Bronchial epithelial cell (primary cell): ENCODE measurements at regions not wholly inside any gene's neighbourhood (a gene's known extent, or its start where the extent isn't known, plus 50 kb on each side); places are given as distances from the start of the nearest gene placed in this dataset.
"Not testable (repeated sequence)": the region's sequence is repeated elsewhere in the genome, so short reads cannot be mapped to it uniquely, and the experiment has no call there.

Experiments
- DNase-seq: peaks from one replicate; pipeline ENCODE4 v3.0.0-alpha.2; 2010; ENCODE audit warnings: low read depth
- FAIRE-seq: peaks from 2 replicates; lab custom pipeline; 2011; peaks lifted over from hg19 to GRCh38; lab: Jason Lieb, UNC
- H3K27me3 ChIP-seq: 2 replicates; pipeline ENCODE4 v1.5.1; 2011; ENCODE audit warnings: low read length; ENCODE audit not compliant: control insufficient read depth, insufficient read depth
- H3K36me3 ChIP-seq: 2 replicates; pipeline ENCODE4 v1.5.1; 2011; ENCODE audit warnings: low read length; ENCODE audit not compliant: control insufficient read depth, insufficient read depth
- H3K4me3 ChIP-seq: 2 replicates; pipeline ENCODE4 v1.5.1; 2011; ENCODE audit warnings: mild to moderate bottlenecking, low read depth, low read length, control low read depth
- CTCF ChIP-seq: IDR thresholded peaks from 2 replicates; pipeline ENCODE4 v1.5.1; 2011; ENCODE audit warnings: mild to moderate bottlenecking, moderate library complexity, low read length, control low read depth, inconsistent platforms; ENCODE audit not compliant: insufficient read depth, severe bottlenecking

GRCh38 chr7:126065766-126066165 lies 1136.1 kb upstream of the POT1 start:
- TF ChIP-seq CTCF, result no peak
- Histone ChIP-seq H3K4me3 (no peak overlapping the region), H3K27me3 (no peaks in the 10 kb centered on the region), H3K36me3 (no peaks in the 10 kb centered on the region)
- FAIRE-seq (no peak), DNase-seq (no peak)

GRCh38 chr7:126057979-126058378 lies 1128.4 kb upstream of the POT1 start:
- DNase-seq (no peak), FAIRE-seq (no peak)
- no peak overlapping the region for H3K4me3 ChIP-seq
- no peaks in the 10 kb centered on the region for H3K36me3 ChIP-seq
- TF ChIP-seq CTCF, result no peak
- no peaks in the 10 kb centered on the region for H3K27me3 ChIP-seq

- not testable (repeated sequence) for FAIRE-seq, H3K4me3 ChIP-seq
These were observed 1127.0 kb upstream of the POT1 start for GRCh38 chr7:126056613-126057012.

GRCh38 chr7:126052229-126052628 lies 1122.6 kb upstream of the POT1 start:
- TF ChIP-seq CTCF, result no peak
- Histone ChIP-seq H3K4me3 (no peak overlapping the region), H3K27me3 (no peaks in the 10 kb centered on the region), H3K36me3 (no peaks in the 10 kb centered on the region)
- DNase-seq (no peak), FAIRE-seq (peak; percentile 28)

More at GRCh38 chr7:126056613-126057012, 1127.0 kb upstream of the POT1 start:
- not testable (repeated sequence) for H3K36me3 ChIP-seq, DNase-seq, H3K27me3 ChIP-seq

- Histone ChIP-seq H3K4me3 (no peak overlapping the region), H3K27me3 (no peaks in the 10 kb centered on the region), H3K36me3 (no peaks in the 10 kb centered on the region)
- TF ChIP-seq CTCF, result no peak
- FAIRE-seq (no peak), DNase-seq (no peak)
These were observed 1115.0 kb upstream of the POT1 start for GRCh38 chr7:126044662-126045061.

- FAIRE-seq (no peak), DNase-seq (no peak)
- TF ChIP-seq CTCF, result no peak
- no peaks in the 10 kb centered on the region for H3K27me3 ChIP-seq
- no peaks in the 10 kb centered on the region for H3K36me3 ChIP-seq
- no peak overlapping the region for H3K4me3 ChIP-seq
These were observed 1111.8 kb upstream of the POT1 start for GRCh38 chr7:126041472-126041871.
